Lower leg skin (tissue), 3 donors: ENCODE measurements at regions not wholly inside any gene's neighbourhood (a gene's known extent, or its start where the extent isn't known, plus 50 kb on each side); places are given as distances from the start of the nearest gene placed in this dataset.

Source experiments
- POLR2A ChIP-seq, 2 donors: fragments of 450-650 bp; IDR thresholded peaks; one replicate each; pipeline ENCODE4 v1.6.1; 2016 to 2017; ENCODE audit warnings: antibody characterized with exemption in 2 of 2, mild to moderate bottlenecking in 1 of 2, moderate library complexity in 1 of 2
- TF ChIP-seq, protein P1 (sequence below), 3 donors: fragments of 450-650 bp; IDR thresholded peaks; one replicate each; pipeline ENCODE4 v1.5.1; 2016; ENCODE audit warnings: antibody characterized with exemption in 3 of 3, mild to moderate bottlenecking in 3 of 3, moderate library complexity in 2 of 3

DNA sequence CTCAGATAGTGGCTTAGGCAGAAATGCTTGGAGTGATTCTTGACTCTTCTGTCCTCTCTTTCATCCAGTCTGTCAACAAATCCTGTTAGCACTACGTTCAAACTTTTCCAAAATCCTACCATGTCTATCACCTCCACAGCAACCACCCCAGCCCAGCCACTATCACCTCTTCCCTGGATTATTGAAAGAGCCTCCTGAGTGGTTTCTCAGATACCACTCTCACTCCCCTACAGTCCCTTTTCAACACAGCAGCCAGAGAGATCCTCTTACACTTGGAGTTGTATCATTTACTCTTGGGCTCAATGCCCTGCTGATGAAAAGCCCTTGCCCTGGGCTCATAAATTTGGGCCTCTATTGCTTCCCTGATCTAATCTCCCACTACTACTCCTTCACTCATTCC lies 218.9 kb downstream of the EXOC5 start:
- TF ChIP-seq POLR2A (IDR thresholded peaks at IDR 0.05): no peak
- TF ChIP-seq, protein P1, sequence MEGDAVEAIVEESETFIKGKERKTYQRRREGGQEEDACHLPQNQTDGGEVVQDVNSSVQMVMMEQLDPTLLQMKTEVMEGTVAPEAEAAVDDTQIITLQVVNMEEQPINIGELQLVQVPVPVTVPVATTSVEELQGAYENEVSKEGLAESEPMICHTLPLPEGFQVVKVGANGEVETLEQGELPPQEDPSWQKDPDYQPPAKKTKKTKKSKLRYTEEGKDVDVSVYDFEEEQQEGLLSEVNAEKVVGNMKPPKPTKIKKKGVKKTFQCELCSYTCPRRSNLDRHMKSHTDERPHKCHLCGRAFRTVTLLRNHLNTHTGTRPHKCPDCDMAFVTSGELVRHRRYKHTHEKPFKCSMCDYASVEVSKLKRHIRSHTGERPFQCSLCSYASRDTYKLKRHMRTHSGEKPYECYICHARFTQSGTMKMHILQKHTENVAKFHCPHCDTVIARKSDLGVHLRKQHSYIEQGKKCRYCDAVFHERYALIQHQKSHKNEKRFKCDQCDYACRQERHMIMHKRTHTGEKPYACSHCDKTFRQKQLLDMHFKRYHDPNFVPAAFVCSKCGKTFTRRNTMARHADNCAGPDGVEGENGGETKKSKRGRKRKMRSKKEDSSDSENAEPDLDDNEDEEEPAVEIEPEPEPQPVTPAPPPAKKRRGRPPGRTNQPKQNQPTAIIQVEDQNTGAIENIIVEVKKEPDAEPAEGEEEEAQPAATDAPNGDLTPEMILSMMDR (IDR thresholded peaks at IDR 0.05): no peak
